ENCODE measurements at regions not wholly inside any gene's neighbourhood (a gene's known extent, or its start where the extent isn't known, plus 50 kb on each side); places are given as distances from the start of the nearest gene placed in this dataset.

DNA sequence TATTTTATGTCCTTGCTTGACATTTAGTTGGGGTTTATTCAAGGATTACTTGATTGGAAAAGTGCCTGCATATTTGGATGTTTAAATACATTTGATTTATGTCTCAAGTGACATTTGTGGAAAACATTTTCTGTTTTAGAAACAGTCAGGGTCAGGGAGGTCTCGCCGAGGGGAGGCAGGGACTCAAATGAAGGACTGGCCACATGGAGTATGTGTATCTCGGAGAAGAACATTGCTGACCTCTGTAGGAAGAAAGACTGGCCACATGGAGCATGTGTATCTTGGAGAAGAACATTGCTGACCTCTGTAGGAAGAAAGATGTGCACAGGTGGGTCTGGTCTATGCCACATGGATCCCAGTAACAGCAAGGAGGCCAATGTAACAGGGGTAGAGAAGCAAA lies 233.6 kb downstream of the TRIML1 start:
- TF ChIP-seq POLR2A (IDR thresholded peaks at IDR 0.05) (no peak), CTCF (IDR thresholded peaks at IDR 0.05) (no peak)
